Activated naive CD8-positive, alpha-beta T cell treated with anti-CD3 and anti-CD28 coated beads, Interleukin-2, amount 10 ng/mL, durations not matched to agents 7 days and 5 days (primary cell): ENCODE measurements at regions not wholly inside any gene's neighbourhood (a gene's known extent, or its start where the extent isn't known, plus 50 kb on each side); places are given as distances from the start of the nearest gene placed in this dataset.
A peak's percentile ranks its signal among the peaks of the same experiment; 100 is the strongest.
"Not testable (repeated sequence)": the region's sequence is repeated elsewhere in the genome, so short reads cannot be mapped to it uniquely, and the experiment has no call there.

ENCODE experiments used
- ATAC-seq: fragments of 150-1000 bp; cut with Tn5 transposase; one replicate; pipeline ENCODE4 v1.10.0; 2021; ENCODE audit warnings: low read depth, moderate library complexity
- POLR2A ChIA-PET: fragments of 350-600 bp; sonication (Branson Sonifier 250); formaldehyde crosslinking; loops from one replicate; lab custom pipeline; 2021; ENCODE audit warnings: antibody characterized with exemption; lab: Charles Lee
- DNase-seq: peaks from one replicate; pipeline ENCODE4 v3.0.0; 2021
- H3K27ac Mint-ChIP-seq: one replicate; pipeline ENCODE4 v1.8.0; 2022; ENCODE audit warnings: mild to moderate bottlenecking, mixed read lengths
- H3K27me3 Mint-ChIP-seq: one replicate; pipeline ENCODE4 v1.8.0; 2022; ENCODE audit warnings: mild to moderate bottlenecking, moderate library complexity, mixed read lengths
- H3K36me3 Mint-ChIP-seq: one replicate; pipeline ENCODE4 v1.8.0; 2021; ENCODE audit warnings: mild to moderate bottlenecking, mixed read lengths
- H3K4me1 Mint-ChIP-seq: one replicate; pipeline ENCODE4 v1.8.0; 2021; ENCODE audit warnings: mixed read lengths
- H3K4me3 Mint-ChIP-seq: one replicate; pipeline ENCODE4 v1.8.0; 2022; ENCODE audit warnings: mild to moderate bottlenecking, moderate library complexity, mixed read lengths
- H3K9me3 Mint-ChIP-seq: one replicate; pipeline ENCODE4 v1.8.0; 2021; ENCODE audit warnings: mixed read lengths

- POLR2A ChIA-PET, result no interaction called here
- no peak for ATAC-seq
- Mint-ChIP-seq H3K4me1 (peaks cover 2% of the 10 kb centered on the region), H3K4me3 (peak overlapping the region; percentile 28), H3K9me3 (no peaks in the 10 kb centered on the region), H3K36me3 (no peaks in the 10 kb centered on the region), H3K27me3 (peaks cover 5% of the 10 kb centered on the region), H3K27ac (no peak overlapping the region)
- no peak for DNase-seq
Measured at GRCh38 chrX:964831-965416, 247.5 kb downstream of the CRLF2 start.

- Mint-ChIP-seq H3K27ac (no peak overlapping the region), H3K4me3 (no peak overlapping the region), H3K9me3 (no peaks in the 10 kb centered on the region), H3K4me1 (peaks cover 2% of the 10 kb centered on the region), H3K36me3 (no peaks in the 10 kb centered on the region), H3K27me3 (peaks cover 5% of the 10 kb centered on the region)
- POLR2A ChIA-PET, result no interaction called here
- DNase-seq (no peak), ATAC-seq (no peak)
Measured at GRCh38 chrX:960821-961220, 251.6 kb downstream of the CRLF2 start.

GRCh38 chrX:959595-959994 lies 252.9 kb downstream of the CRLF2 start:
- peaks cover 5% of the 10 kb centered on the region for H3K27me3 Mint-ChIP-seq
- no peak overlapping the region for H3K4me3 Mint-ChIP-seq
- peaks cover 2% of the 10 kb centered on the region for H3K4me1 Mint-ChIP-seq
- no peaks in the 10 kb centered on the region for H3K9me3 Mint-ChIP-seq
- ATAC-seq (no peak), DNase-seq (no peak)
- H3K27ac Mint-ChIP-seq, result no peak overlapping the region
- no peaks in the 10 kb centered on the region for H3K36me3 Mint-ChIP-seq
- POLR2A ChIA-PET, result no interaction called here

- POLR2A ChIA-PET, H3K27ac Mint-ChIP-seq, H3K4me3 Mint-ChIP-seq, H3K36me3 Mint-ChIP-seq, H3K4me1 Mint-ChIP-seq, H3K27me3 Mint-ChIP-seq, ATAC-seq, H3K9me3 Mint-ChIP-seq, DNase-seq: not testable (repeated sequence)
Measured at GRCh38 chrX:955168-955781, 257.2 kb downstream of the CRLF2 start.

- ATAC-seq (no peak), DNase-seq (no peak)
- peaks cover 2% of the 10 kb centered on the region for H3K27me3 Mint-ChIP-seq
- no peaks in the 10 kb centered on the region for H3K9me3 Mint-ChIP-seq
- H3K4me1 Mint-ChIP-seq, result no peaks in the 10 kb centered on the region
- no peaks in the 10 kb centered on the region for H3K36me3 Mint-ChIP-seq
- POLR2A ChIA-PET, result no interaction called here
- no peak overlapping the region for H3K4me3 Mint-ChIP-seq
- H3K27ac Mint-ChIP-seq, result no peak overlapping the region
Measured at GRCh38 chrX:953879-954482, 258.5 kb downstream of the CRLF2 start.

GRCh38 chrX:952816-953215 lies 259.6 kb downstream of the CRLF2 start:
- ATAC-seq, result no peak
- no peak for DNase-seq
- POLR2A ChIA-PET, result no interaction called here
- Mint-ChIP-seq H3K4me1 (no peaks in the 10 kb centered on the region), H3K9me3 (peaks cover 2% of the 10 kb centered on the region), H3K4me3 (no peak overlapping the region), H3K27ac (no peak overlapping the region), H3K36me3 (no peaks in the 10 kb centered on the region), H3K27me3 (peaks cover 2% of the 10 kb centered on the region)

- not testable (repeated sequence) for H3K36me3 Mint-ChIP-seq
Measured at GRCh38 chrX:947262-947661, 265.2 kb downstream of the CRLF2 start.

GRCh38 chrX:943035-943434 lies 269.4 kb downstream of the CRLF2 start:
- DNase-seq, result no peak
- POLR2A ChIA-PET, result no interaction called here
- H3K27me3 Mint-ChIP-seq, result peaks cover 2% of the 10 kb centered on the region

More at GRCh38 chrX:947262-947661, 265.2 kb downstream of the CRLF2 start:
- POLR2A ChIA-PET, H3K4me3 Mint-ChIP-seq, DNase-seq, ATAC-seq, H3K27ac Mint-ChIP-seq, H3K4me1 Mint-ChIP-seq, H3K27me3 Mint-ChIP-seq, H3K9me3 Mint-ChIP-seq: not testable (repeated sequence)

GRCh38 chrX:940691-941090 lies 271.8 kb downstream of the CRLF2 start:
- Mint-ChIP-seq H3K27me3 (peaks cover 2% of the 10 kb centered on the region), H3K4me1 (no peaks in the 10 kb centered on the region), H3K9me3 (no peaks in the 10 kb centered on the region), H3K4me3 (no peak overlapping the region), H3K36me3 (no peaks in the 10 kb centered on the region), H3K27ac (no peak overlapping the region)
- POLR2A ChIA-PET, result no interaction called here
- no peak for ATAC-seq
- DNase-seq, result no peak

More at GRCh38 chrX:943035-943434, 269.4 kb downstream of the CRLF2 start:
- Mint-ChIP-seq H3K27ac (no peak overlapping the region), H3K9me3 (peaks cover 2% of the 10 kb centered on the region), H3K4me3 (no peak overlapping the region), H3K36me3 (no peaks in the 10 kb centered on the region), H3K4me1 (no peaks in the 10 kb centered on the region)
- ATAC-seq, result no peak

GRCh38 chrX:936979-937769 lies 275.3 kb downstream of the CRLF2 start:
- Mint-ChIP-seq H3K27me3 (peaks cover 2% of the 10 kb centered on the region), H3K4me3 (no peak overlapping the region)

GRCh38 chrX:933611-934010 lies 278.8 kb downstream of the CRLF2 start:
- POLR2A ChIA-PET, result no interaction called here
- DNase-seq (no peak), ATAC-seq (no peak)
- no peaks in the 10 kb centered on the region for H3K4me1 Mint-ChIP-seq
- no peak overlapping the region for H3K27ac Mint-ChIP-seq
- H3K36me3 Mint-ChIP-seq, result no peaks in the 10 kb centered on the region
- H3K27me3 Mint-ChIP-seq, result no peaks in the 10 kb centered on the region
- H3K4me3 Mint-ChIP-seq, result no peak overlapping the region
- H3K9me3 Mint-ChIP-seq, result peaks cover 1% of the 10 kb centered on the region

More at GRCh38 chrX:936979-937769, 275.3 kb downstream of the CRLF2 start:
- no peak for DNase-seq
- ATAC-seq, result no peak
- Mint-ChIP-seq H3K9me3 (no peaks in the 10 kb centered on the region), H3K27ac (no peak overlapping the region), H3K36me3 (no peaks in the 10 kb centered on the region), H3K4me1 (no peaks in the 10 kb centered on the region)
- POLR2A ChIA-PET, result no interaction called here

- DNase-seq (no peak), ATAC-seq (no peak)
- Mint-ChIP-seq H3K27ac (no peak overlapping the region), H3K9me3 (peaks cover 1% of the 10 kb centered on the region), H3K36me3 (no peaks in the 10 kb centered on the region), H3K4me1 (no peaks in the 10 kb centered on the region), H3K4me3 (no peak overlapping the region), H3K27me3 (no peaks in the 10 kb centered on the region)
- POLR2A ChIA-PET, result no interaction called here
Measured at GRCh38 chrX:928606-929005, 283.8 kb downstream of the CRLF2 start.

- Mint-ChIP-seq H3K27ac (no peak overlapping the region), H3K4me1 (no peaks in the 10 kb centered on the region)
Measured at GRCh38 chrX:926991-927390, 285.5 kb downstream of the CRLF2 start.

More at GRCh38 chrX:926991-927390, 285.5 kb downstream of the CRLF2 start:
- no peaks in the 10 kb centered on the region for H3K36me3 Mint-ChIP-seq
- H3K4me3 Mint-ChIP-seq, result no peak overlapping the region
- peaks cover 1% of the 10 kb centered on the region for H3K9me3 Mint-ChIP-seq
- POLR2A ChIA-PET, result no interaction called here
- DNase-seq, result no peak
- no peaks in the 10 kb centered on the region for H3K27me3 Mint-ChIP-seq
- no peak for ATAC-seq
